Neural cell (in vitro differentiated cells): ENCODE measurements at regions not wholly inside any gene's neighbourhood (a gene's known extent, or its start where the extent isn't known, plus 50 kb on each side); places are given as distances from the start of the nearest gene placed in this dataset.

Source experiments
- H2AFZ ChIP-seq: fragments of 200-600, 300-800 bp; sonication (generic), shearing (Covaris generic); 2 replicates; pipeline ENCODE4 v1.6.0; 2014; ENCODE audit warnings: low read depth, mild to moderate bottlenecking, antibody characterized with exemption, low read length, moderate library complexity
- H3F3A ChIP-seq: fragments of 200-600 bp; shearing (Covaris generic); 2 replicates; pipeline ENCODE4 v1.6.1; 2016; ENCODE audit warnings: mild to moderate bottlenecking, moderate library complexity, mixed read lengths, antibody characterized with exemption, low read length; ENCODE audit not compliant: insufficient read depth, poor library complexity, severe bottlenecking
- H3K27ac ChIP-seq: fragments of 200-600, 300-800 bp; sonication (generic), shearing (Covaris generic); 2 replicates; pipeline ENCODE4 v1.5.1; 2014; ENCODE audit warnings: mild to moderate bottlenecking, low read length, moderate library complexity
- H3K27me3 ChIP-seq: fragments of 300-800, 200-600 bp; sonication (generic), shearing (Covaris generic); 2 replicates; pipeline ENCODE4 v1.6.0; 2014; ENCODE audit warnings: mild to moderate bottlenecking, low read depth, low read length, moderate library complexity; ENCODE audit not compliant: insufficient read depth
- H3K36me3 ChIP-seq: fragments of 300-800, 200-600 bp; sonication (generic), shearing (Covaris generic); 2 replicates; pipeline ENCODE4 v1.5.1; 2014; ENCODE audit warnings: mild to moderate bottlenecking, antibody characterized with exemption, low read length, moderate library complexity; ENCODE audit not compliant: insufficient read depth
- H3K4me2 ChIP-seq: fragments of 300-800, 200-600 bp; sonication (generic), shearing (Covaris generic); 2 replicates; pipeline ENCODE4 v1.6.0; 2014; ENCODE audit warnings: mild to moderate bottlenecking, low read length
- H3K4me3 ChIP-seq: fragments of 300-800, 200-600 bp; sonication (generic), shearing (Covaris generic); 2 replicates; pipeline ENCODE4 v1.5.1; 2014; ENCODE audit warnings: mild to moderate bottlenecking, low read length, moderate library complexity
- H3K79me2 ChIP-seq: fragments of 200-600 bp; shearing (Covaris generic); replicated peaks from 2 replicates; pipeline ENCODE4 v1.6.0; 2014; ENCODE audit warnings: mild to moderate bottlenecking, low read length, moderate library complexity; ENCODE audit not compliant: insufficient read depth
- H3K9ac ChIP-seq: fragments of 300-800, 200-600 bp; sonication (generic), shearing (Covaris generic); 2 replicates; pipeline ENCODE4 v1.6.1; 2016; ENCODE audit warnings: mild to moderate bottlenecking, low read length, mixed read lengths
- H3K9me2 ChIP-seq: fragments of 200-600 bp; shearing (Covaris generic); 2 replicates; pipeline ENCODE4 v1.6.1; 2016; ENCODE audit warnings: mild to moderate bottlenecking, low read length, mixed read lengths; ENCODE audit not compliant: insufficient read depth
- H3K9me3 ChIP-seq: fragments of 200-600, 300-800 bp; sonication (generic), shearing (Covaris generic); 2 replicates; pipeline ENCODE4 v1.6.1; 2016; ENCODE audit warnings: mild to moderate bottlenecking, mixed run types, low read length, moderate library complexity, mixed read lengths
- H4K20me1 ChIP-seq: fragments of 200-600 bp; shearing (Covaris generic); 2 replicates; pipeline ENCODE4 v1.6.1; 2016; ENCODE audit warnings: mild to moderate bottlenecking, mixed run types; ENCODE audit not compliant: insufficient read depth
- EP300 ChIP-seq: fragments of 450-650 bp; conservative IDR thresholded peaks from 2 replicates; pipeline ENCODE4 v1.6.1; 2014; ENCODE audit warnings: antibody characterized with exemption, mild to moderate bottlenecking, moderate library complexity; ENCODE audit not compliant: poor library complexity, severe bottlenecking
- EZH2 ChIP-seq: fragments of 200-600, 300-800 bp; shearing (Covaris generic), sonication (generic); IDR thresholded peaks from 2 replicates; pipeline ENCODE4 v1.6.1; 2014; ENCODE audit warnings: antibody characterized with exemption, low read length, borderline replicate concordance, mild to moderate bottlenecking; ENCODE audit not compliant: insufficient read depth, poor library complexity, severe bottlenecking
- MXI1 ChIP-seq: fragments of 450-650 bp; conservative IDR thresholded peaks from 2 replicates; pipeline ENCODE4 v1.6.1; 2014; ENCODE audit warnings: antibody characterized with exemption, mild to moderate bottlenecking; ENCODE audit not compliant: poor library complexity, severe bottlenecking
- POLR2AphosphoS5 ChIP-seq: IDR thresholded peaks from 2 replicates; pipeline ENCODE4 v1.6.1; 2012
- RAD21 ChIP-seq: fragments of 450-650 bp; conservative IDR thresholded peaks from 2 replicates; pipeline ENCODE4 v1.6.1; 2014; ENCODE audit warnings: antibody characterized with exemption, mild to moderate bottlenecking, moderate library complexity
- SMC3 ChIP-seq: fragments of 450-650 bp; conservative IDR thresholded peaks from 2 replicates; pipeline ENCODE4 v1.6.1; 2014; ENCODE audit warnings: antibody characterized with exemption, mild to moderate bottlenecking, moderate library complexity; ENCODE audit not compliant: poor library complexity
- TAF1 ChIP-seq: IDR thresholded peaks from 2 replicates; pipeline ENCODE4 v1.6.1; 2012; ENCODE audit warnings: low read depth
- TF ChIP-seq, protein P1 (sequence below): fragments of 450-650 bp; IDR thresholded peaks from 2 replicates; pipeline ENCODE4 v1.5.1; 2014; ENCODE audit warnings: antibody characterized with exemption, mild to moderate bottlenecking, moderate library complexity; ENCODE audit not compliant: poor library complexity, severe bottlenecking
- TF ChIP-seq, protein P2 (sequence below): IDR thresholded peaks from 2 replicates; pipeline ENCODE4 v1.6.1; 2012; ENCODE audit warnings: borderline replicate concordance

DNA sequence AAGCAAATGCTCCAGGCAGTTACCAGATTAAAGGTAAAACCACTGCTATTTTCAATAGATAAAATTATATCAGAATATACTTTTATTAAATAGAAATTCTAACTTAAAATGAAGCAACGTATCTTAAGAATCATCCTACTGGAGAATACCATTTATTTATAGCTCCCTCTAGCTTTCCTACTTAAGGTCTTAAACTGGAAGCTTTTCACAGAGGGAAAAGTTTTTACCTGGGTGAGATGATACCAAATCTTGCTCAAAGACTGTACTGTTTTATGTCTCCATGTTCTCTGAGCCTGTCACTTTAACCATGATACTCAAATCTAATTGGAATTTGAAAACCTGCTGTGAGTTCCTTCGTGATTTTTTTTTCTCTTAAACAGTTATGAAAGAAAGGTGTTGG, 291.8 kb downstream of the AASDHPPT start:
- no peak overlapping the region for H2AFZ ChIP-seq
- no peaks in the 10 kb centered on the region for H3K9me3 ChIP-seq
- no peaks in the 10 kb centered on the region for H3K27me3 ChIP-seq
- no peaks in the 10 kb centered on the region for H3F3A ChIP-seq
- TF ChIP-seq RAD21 (no peak), EP300 (no peak), TAF1 (no peak), SMC3 (no peak), EZH2 (no peak)
- TF ChIP-seq, protein P1, sequence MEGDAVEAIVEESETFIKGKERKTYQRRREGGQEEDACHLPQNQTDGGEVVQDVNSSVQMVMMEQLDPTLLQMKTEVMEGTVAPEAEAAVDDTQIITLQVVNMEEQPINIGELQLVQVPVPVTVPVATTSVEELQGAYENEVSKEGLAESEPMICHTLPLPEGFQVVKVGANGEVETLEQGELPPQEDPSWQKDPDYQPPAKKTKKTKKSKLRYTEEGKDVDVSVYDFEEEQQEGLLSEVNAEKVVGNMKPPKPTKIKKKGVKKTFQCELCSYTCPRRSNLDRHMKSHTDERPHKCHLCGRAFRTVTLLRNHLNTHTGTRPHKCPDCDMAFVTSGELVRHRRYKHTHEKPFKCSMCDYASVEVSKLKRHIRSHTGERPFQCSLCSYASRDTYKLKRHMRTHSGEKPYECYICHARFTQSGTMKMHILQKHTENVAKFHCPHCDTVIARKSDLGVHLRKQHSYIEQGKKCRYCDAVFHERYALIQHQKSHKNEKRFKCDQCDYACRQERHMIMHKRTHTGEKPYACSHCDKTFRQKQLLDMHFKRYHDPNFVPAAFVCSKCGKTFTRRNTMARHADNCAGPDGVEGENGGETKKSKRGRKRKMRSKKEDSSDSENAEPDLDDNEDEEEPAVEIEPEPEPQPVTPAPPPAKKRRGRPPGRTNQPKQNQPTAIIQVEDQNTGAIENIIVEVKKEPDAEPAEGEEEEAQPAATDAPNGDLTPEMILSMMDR = no peak
- TF ChIP-seq, protein P2, sequence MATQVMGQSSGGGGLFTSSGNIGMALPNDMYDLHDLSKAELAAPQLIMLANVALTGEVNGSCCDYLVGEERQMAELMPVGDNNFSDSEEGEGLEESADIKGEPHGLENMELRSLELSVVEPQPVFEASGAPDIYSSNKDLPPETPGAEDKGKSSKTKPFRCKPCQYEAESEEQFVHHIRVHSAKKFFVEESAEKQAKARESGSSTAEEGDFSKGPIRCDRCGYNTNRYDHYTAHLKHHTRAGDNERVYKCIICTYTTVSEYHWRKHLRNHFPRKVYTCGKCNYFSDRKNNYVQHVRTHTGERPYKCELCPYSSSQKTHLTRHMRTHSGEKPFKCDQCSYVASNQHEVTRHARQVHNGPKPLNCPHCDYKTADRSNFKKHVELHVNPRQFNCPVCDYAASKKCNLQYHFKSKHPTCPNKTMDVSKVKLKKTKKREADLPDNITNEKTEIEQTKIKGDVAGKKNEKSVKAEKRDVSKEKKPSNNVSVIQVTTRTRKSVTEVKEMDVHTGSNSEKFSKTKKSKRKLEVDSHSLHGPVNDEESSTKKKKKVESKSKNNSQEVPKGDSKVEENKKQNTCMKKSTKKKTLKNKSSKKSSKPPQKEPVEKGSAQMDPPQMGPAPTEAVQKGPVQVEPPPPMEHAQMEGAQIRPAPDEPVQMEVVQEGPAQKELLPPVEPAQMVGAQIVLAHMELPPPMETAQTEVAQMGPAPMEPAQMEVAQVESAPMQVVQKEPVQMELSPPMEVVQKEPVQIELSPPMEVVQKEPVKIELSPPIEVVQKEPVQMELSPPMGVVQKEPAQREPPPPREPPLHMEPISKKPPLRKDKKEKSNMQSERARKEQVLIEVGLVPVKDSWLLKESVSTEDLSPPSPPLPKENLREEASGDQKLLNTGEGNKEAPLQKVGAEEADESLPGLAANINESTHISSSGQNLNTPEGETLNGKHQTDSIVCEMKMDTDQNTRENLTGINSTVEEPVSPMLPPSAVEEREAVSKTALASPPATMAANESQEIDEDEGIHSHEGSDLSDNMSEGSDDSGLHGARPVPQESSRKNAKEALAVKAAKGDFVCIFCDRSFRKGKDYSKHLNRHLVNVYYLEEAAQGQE = no peak
- no peak overlapping the region for H3K4me2 ChIP-seq
- no peaks in the 10 kb centered on the region for H3K36me3 ChIP-seq
- H3K9ac ChIP-seq = no peak overlapping the region
- no peaks in the 10 kb centered on the region for H3K79me2 ChIP-seq
- no peaks in the 10 kb centered on the region for H3K9me2 ChIP-seq
- H3K4me3 ChIP-seq = no peak overlapping the region
- H3K27ac ChIP-seq = no peak overlapping the region
- H4K20me1 ChIP-seq = no peaks in the 10 kb centered on the region

DNA sequence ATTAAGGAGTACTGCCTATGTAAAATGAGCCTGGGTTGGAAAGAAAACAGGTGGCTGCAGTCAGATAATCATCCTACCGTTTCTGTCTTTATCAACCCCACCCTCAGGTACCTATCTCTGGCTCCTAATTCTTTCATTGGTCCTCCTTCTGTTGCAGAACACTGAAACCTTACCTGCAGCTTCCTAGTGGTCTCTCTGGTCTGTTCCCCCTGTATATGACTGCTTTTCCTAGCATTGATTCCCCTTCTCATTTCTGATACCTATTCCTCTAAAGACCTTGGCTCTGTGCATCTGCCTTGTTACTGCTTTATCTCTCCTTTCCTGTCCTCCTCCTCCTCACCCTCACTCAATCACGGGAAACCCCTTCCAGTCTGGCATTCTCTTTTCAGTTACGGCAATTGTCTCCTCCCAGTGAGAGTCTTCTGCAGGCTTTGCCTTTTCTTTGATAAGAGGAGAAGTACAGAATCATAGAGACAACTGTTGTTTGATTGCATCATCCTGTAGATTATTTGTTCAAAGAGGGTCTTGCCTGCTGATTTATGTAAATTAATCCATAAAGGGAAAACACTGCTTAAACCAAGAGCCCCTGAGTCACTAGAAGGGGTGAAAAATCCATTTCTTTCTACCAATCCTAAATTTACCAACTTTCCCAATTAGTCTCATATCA, 301.2 kb downstream of the AASDHPPT start:
- Histone ChIP-seq H3K27me3 (no peaks in the 10 kb centered on the region), H3F3A (no peaks in the 10 kb centered on the region), H3K9me3 (no peaks in the 10 kb centered on the region), H4K20me1 (no peaks in the 10 kb centered on the region), H3K4me2 (no peak overlapping the region), H3K27ac (no peak overlapping the region), H2AFZ (no peak overlapping the region), H3K4me3 (no peak overlapping the region), H3K36me3 (no peaks in the 10 kb centered on the region), H3K9me2 (no peaks in the 10 kb centered on the region), H3K79me2 (no peaks in the 10 kb centered on the region), H3K9ac (no peak overlapping the region)
- TF ChIP-seq, protein P1 = no peak
- TF ChIP-seq MXI1 (no peak), EZH2 (no peak), RAD21 (no peak), POLR2AphosphoS5 (no peak), EP300 (no peak)
- TF ChIP-seq, protein P2 = no peak
